GM21528 (cell line): ENCODE measurements at regions not wholly inside any gene's neighbourhood (a gene's known extent, or its start where the extent isn't known, plus 50 kb on each side); places are given as distances from the start of the nearest gene placed in this dataset.

Source experiments
- ATAC-seq: cut with Tn5 transposase; IDR thresholded peaks from one replicate; pipeline ENCODE4 v1.9.1; 2021; ENCODE audit warnings: mild to moderate bottlenecking, moderate library complexity; ENCODE audit not compliant: unreplicated experiment, low FRiP score

GRCh38 chr13:79096099-79096498 is 310.0 kb downstream of the RBM26 start:
- no peak for ATAC-seq

GRCh38 chr13:79090552-79091124 is 315.4 kb downstream of the RBM26 start:
- ATAC-seq, result no peak

- no peak for ATAC-seq
Observed at GRCh38 chr13:79084802-79085424, 321.1 kb downstream of the RBM26 start.

GRCh38 chr13:79081942-79082341 is 324.1 kb downstream of the RBM26 start:
- ATAC-seq, result no peak

GRCh38 chr13:79079351-79079839 is 326.7 kb downstream of the RBM26 start:
- ATAC-seq, result no peak

GRCh38 chr13:79075703-79076102 is 330.4 kb downstream of the RBM26 start:
- no peak for ATAC-seq

GRCh38 chr13:79070343-79070974 is 335.6 kb downstream of the RBM26 start:
- ATAC-seq, result no peak

- no peak for ATAC-seq
Observed at GRCh38 chr13:79062291-79062690, 343.8 kb downstream of the RBM26 start.

- no peak for ATAC-seq
Observed at GRCh38 chr13:79060216-79060615, 345.8 kb downstream of the RBM26 start.

GRCh38 chr13:79056706-79057105 is 349.3 kb downstream of the RBM26 start:
- ATAC-seq, result no peak

- ATAC-seq, result no peak
Observed at GRCh38 chr13:79051472-79051871, 354.6 kb downstream of the RBM26 start.

GRCh38 chr13:79044415-79044814 is 361.6 kb downstream of the RBM26 start:
- ATAC-seq, result no peak

- ATAC-seq, result no peak
Observed at GRCh38 chr13:79043208-79043607, 362.8 kb downstream of the RBM26 start.

GRCh38 chr13:79037197-79037596 is 368.9 kb downstream of the RBM26 start:
- ATAC-seq, result no peak

- no peak for ATAC-seq
Observed at GRCh38 chr13:79034341-79034740, 371.7 kb downstream of the RBM26 start.

- no peak for ATAC-seq
Observed at GRCh38 chr13:79030513-79030912, 371.6 kb upstream of the OBI1 start.

GRCh38 chr13:79018166-79018565 is 359.2 kb upstream of the OBI1 start:
- no peak for ATAC-seq

- peak; percentile 71 for ATAC-seq
Observed at GRCh38 chr13:79011179-79011578, 352.2 kb upstream of the OBI1 start.

GRCh38 chr13:79003989-79004898 is 345.3 kb upstream of the OBI1 start:
- ATAC-seq, result no peak

- ATAC-seq, result no peak
Observed at GRCh38 chr13:78999494-78999893, 340.5 kb upstream of the OBI1 start.
